Neural cell (in vitro differentiated cells): ENCODE measurements at regions not wholly inside any gene's neighbourhood (a gene's known extent, or its start where the extent isn't known, plus 50 kb on each side); places are given as distances from the start of the nearest gene placed in this dataset.
"Not testable (repeated sequence)": the region's sequence is repeated elsewhere in the genome, so short reads cannot be mapped to it uniquely, and the experiment has no call there.

ENCODE experiments used
- H2AFZ ChIP-seq: fragments of 200-600, 300-800 bp; sonication (generic), shearing (Covaris generic); 2 replicates; pipeline ENCODE4 v1.6.0; 2014; ENCODE audit warnings: low read depth, mild to moderate bottlenecking, antibody characterized with exemption, low read length, moderate library complexity
- H3F3A ChIP-seq: fragments of 200-600 bp; shearing (Covaris generic); 2 replicates; pipeline ENCODE4 v1.6.1; 2016; ENCODE audit warnings: mild to moderate bottlenecking, moderate library complexity, mixed read lengths, antibody characterized with exemption, low read length; ENCODE audit not compliant: insufficient read depth, poor library complexity, severe bottlenecking
- H3K27ac ChIP-seq: fragments of 200-600, 300-800 bp; sonication (generic), shearing (Covaris generic); 2 replicates; pipeline ENCODE4 v1.5.1; 2014; ENCODE audit warnings: mild to moderate bottlenecking, low read length, moderate library complexity
- H3K27me3 ChIP-seq: fragments of 300-800, 200-600 bp; sonication (generic), shearing (Covaris generic); 2 replicates; pipeline ENCODE4 v1.6.0; 2014; ENCODE audit warnings: mild to moderate bottlenecking, low read depth, low read length, moderate library complexity; ENCODE audit not compliant: insufficient read depth
- H3K36me3 ChIP-seq: fragments of 300-800, 200-600 bp; sonication (generic), shearing (Covaris generic); 2 replicates; pipeline ENCODE4 v1.5.1; 2014; ENCODE audit warnings: mild to moderate bottlenecking, antibody characterized with exemption, low read length, moderate library complexity; ENCODE audit not compliant: insufficient read depth
- H3K4me2 ChIP-seq: fragments of 300-800, 200-600 bp; sonication (generic), shearing (Covaris generic); 2 replicates; pipeline ENCODE4 v1.6.0; 2014; ENCODE audit warnings: mild to moderate bottlenecking, low read length
- H3K4me3 ChIP-seq: fragments of 300-800, 200-600 bp; sonication (generic), shearing (Covaris generic); 2 replicates; pipeline ENCODE4 v1.5.1; 2014; ENCODE audit warnings: mild to moderate bottlenecking, low read length, moderate library complexity
- H3K79me2 ChIP-seq: fragments of 200-600 bp; shearing (Covaris generic); replicated peaks from 2 replicates; pipeline ENCODE4 v1.6.0; 2014; ENCODE audit warnings: mild to moderate bottlenecking, low read length, moderate library complexity; ENCODE audit not compliant: insufficient read depth
- H3K9ac ChIP-seq: fragments of 300-800, 200-600 bp; sonication (generic), shearing (Covaris generic); 2 replicates; pipeline ENCODE4 v1.6.1; 2016; ENCODE audit warnings: mild to moderate bottlenecking, low read length, mixed read lengths
- H3K9me2 ChIP-seq: fragments of 200-600 bp; shearing (Covaris generic); 2 replicates; pipeline ENCODE4 v1.6.1; 2016; ENCODE audit warnings: mild to moderate bottlenecking, low read length, mixed read lengths; ENCODE audit not compliant: insufficient read depth
- H3K9me3 ChIP-seq: fragments of 200-600, 300-800 bp; sonication (generic), shearing (Covaris generic); 2 replicates; pipeline ENCODE4 v1.6.1; 2016; ENCODE audit warnings: mild to moderate bottlenecking, mixed run types, low read length, moderate library complexity, mixed read lengths
- H4K20me1 ChIP-seq: fragments of 200-600 bp; shearing (Covaris generic); 2 replicates; pipeline ENCODE4 v1.6.1; 2016; ENCODE audit warnings: mild to moderate bottlenecking, mixed run types; ENCODE audit not compliant: insufficient read depth
- CTCF ChIP-seq: fragments of 450-650 bp; IDR thresholded peaks from 2 replicates; pipeline ENCODE4 v1.5.1; 2014; ENCODE audit warnings: antibody characterized with exemption, mild to moderate bottlenecking, moderate library complexity; ENCODE audit not compliant: poor library complexity, severe bottlenecking
- EP300 ChIP-seq: fragments of 450-650 bp; conservative IDR thresholded peaks from 2 replicates; pipeline ENCODE4 v1.6.1; 2014; ENCODE audit warnings: antibody characterized with exemption, mild to moderate bottlenecking, moderate library complexity; ENCODE audit not compliant: poor library complexity, severe bottlenecking
- EZH2 ChIP-seq: fragments of 200-600, 300-800 bp; shearing (Covaris generic), sonication (generic); IDR thresholded peaks from 2 replicates; pipeline ENCODE4 v1.6.1; 2014; ENCODE audit warnings: antibody characterized with exemption, low read length, borderline replicate concordance, mild to moderate bottlenecking; ENCODE audit not compliant: insufficient read depth, poor library complexity, severe bottlenecking
- MXI1 ChIP-seq: fragments of 450-650 bp; conservative IDR thresholded peaks from 2 replicates; pipeline ENCODE4 v1.6.1; 2014; ENCODE audit warnings: antibody characterized with exemption, mild to moderate bottlenecking; ENCODE audit not compliant: poor library complexity, severe bottlenecking
- POLR2AphosphoS5 ChIP-seq: IDR thresholded peaks from 2 replicates; pipeline ENCODE4 v1.6.1; 2012
- RAD21 ChIP-seq: fragments of 450-650 bp; conservative IDR thresholded peaks from 2 replicates; pipeline ENCODE4 v1.6.1; 2014; ENCODE audit warnings: antibody characterized with exemption, mild to moderate bottlenecking, moderate library complexity
- REST ChIP-seq: IDR thresholded peaks from 2 replicates; pipeline ENCODE4 v1.6.1; 2012; ENCODE audit warnings: borderline replicate concordance
- SMC3 ChIP-seq: fragments of 450-650 bp; conservative IDR thresholded peaks from 2 replicates; pipeline ENCODE4 v1.6.1; 2014; ENCODE audit warnings: antibody characterized with exemption, mild to moderate bottlenecking, moderate library complexity; ENCODE audit not compliant: poor library complexity
- TAF1 ChIP-seq: IDR thresholded peaks from 2 replicates; pipeline ENCODE4 v1.6.1; 2012; ENCODE audit warnings: low read depth

- Histone ChIP-seq H3K4me2 (no peak overlapping the region), H3K27ac (no peak overlapping the region), H3K9me3 (no peaks in the 10 kb centered on the region), H3K36me3 (no peaks in the 10 kb centered on the region), H2AFZ (no peak overlapping the region), H3K9ac (no peak overlapping the region), H3F3A (no peaks in the 10 kb centered on the region), H3K4me3 (no peak overlapping the region), H3K27me3 (no peaks in the 10 kb centered on the region), H4K20me1 (no peaks in the 10 kb centered on the region), H3K79me2 (no peaks in the 10 kb centered on the region), H3K9me2 (no peaks in the 10 kb centered on the region)
- TF ChIP-seq REST (no peak), POLR2AphosphoS5 (no peak), EZH2 (no peak), MXI1 (no peak), TAF1 (no peak), SMC3 (no peak), EP300 (no peak), RAD21 (no peak), CTCF (no peak)
These were observed 334.4 kb downstream of the EMP1 start for GRCh38 chr12:13530966-13531365.

- H3K9me2 ChIP-seq, H3K9me3 ChIP-seq, H3K36me3 ChIP-seq, H2AFZ ChIP-seq, H3K4me3 ChIP-seq, H3K27me3 ChIP-seq, H3F3A ChIP-seq, H3K9ac ChIP-seq, H3K4me2 ChIP-seq, H3K79me2 ChIP-seq, H4K20me1 ChIP-seq, H3K27ac ChIP-seq: not testable (repeated sequence)
These were observed 329.8 kb downstream of the EMP1 start for GRCh38 chr12:13526185-13526921.
